ENCODE measurements at regions not wholly inside any gene's neighbourhood (a gene's known extent, or its start where the extent isn't known, plus 50 kb on each side); places are given as distances from the start of the nearest gene placed in this dataset.

GRCh38 chr9:106056328-106056727, 362.0 kb downstream of the TMEM38B start:
- CTCF ChIA-PET: no interaction called here
- no peak for TF ChIP-seq CTCF (IDR thresholded peaks at IDR 0.05; ENCODE audit: insufficient read depth, low read length, missing control alignments)
- POLR2A ChIA-PET: no interaction called here
- H3K4me3 ChIP-seq (ENCODE audit: low read depth, low read length): no peak overlapping the region
- no peak for DNase-seq (ENCODE audit: low read depth, low spot score)

- ChIA-PET CTCF (no interaction called here), POLR2A (no interaction called here)
- DNase-seq (ENCODE audit: low read depth, low spot score): no peak
- no peak overlapping the region for H3K4me3 ChIP-seq (ENCODE audit: low read depth, low read length)
- no peak for TF ChIP-seq CTCF (IDR thresholded peaks at IDR 0.05; ENCODE audit: insufficient read depth, low read length, missing control alignments)
Measured at GRCh38 chr9:106058460-106058859, 364.1 kb downstream of the TMEM38B start.

DNA sequence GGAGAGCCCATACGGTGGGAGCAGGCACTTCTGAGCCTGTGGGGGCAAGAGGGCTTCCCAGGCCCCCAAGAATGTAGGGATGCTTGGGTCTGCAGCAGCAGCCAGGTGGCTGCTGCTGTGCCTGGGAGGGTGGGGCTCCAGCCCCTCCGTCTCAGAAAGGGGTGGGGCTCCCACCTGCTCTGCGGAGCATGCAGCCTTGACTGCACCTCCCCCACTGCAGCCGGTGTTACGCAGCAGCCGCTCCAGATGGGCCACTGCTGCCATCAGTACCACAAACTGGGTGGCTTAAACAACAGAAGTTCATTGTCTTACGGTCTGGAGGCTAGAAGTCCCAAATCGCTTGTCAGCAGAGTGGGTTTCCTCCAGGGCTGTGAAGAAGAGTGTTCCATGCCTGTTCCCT, 365.5 kb downstream of the TMEM38B start:
- ChIA-PET POLR2A (no interaction called here), CTCF (no interaction called here)
- TF ChIP-seq CTCF (IDR thresholded peaks at IDR 0.05; ENCODE audit: insufficient read depth, low read length, missing control alignments): no peak

GRCh38 chr9:106060885-106061284, 366.5 kb downstream of the TMEM38B start:
- no peak for TF ChIP-seq CTCF (IDR thresholded peaks at IDR 0.05; ENCODE audit: insufficient read depth, low read length, missing control alignments)
- CTCF ChIA-PET: no interaction called here
- POLR2A ChIA-PET: no interaction called here
- no peak overlapping the region for H3K4me3 ChIP-seq (ENCODE audit: low read depth, low read length)
- DNase-seq (ENCODE audit: low read depth, low spot score): no peak

More for the DNA sequence above, 365.5 kb downstream of the TMEM38B start:
- DNase-seq (ENCODE audit: low read depth, low spot score): no peak
- no peak overlapping the region for H3K4me3 ChIP-seq (ENCODE audit: low read depth, low read length)

- H3K4me3 ChIP-seq (ENCODE audit: low read depth, low read length): no peak overlapping the region
- TF ChIP-seq CTCF (IDR thresholded peaks at IDR 0.05; ENCODE audit: insufficient read depth, low read length, missing control alignments): no peak
- DNase-seq (ENCODE audit: low read depth, low spot score): no peak
- POLR2A ChIA-PET: no interaction called here
- CTCF ChIA-PET: no interaction called here
Measured at GRCh38 chr9:106062250-106062649, 367.9 kb downstream of the TMEM38B start.

GRCh38 chr9:106065136-106065535, 370.8 kb downstream of the TMEM38B start:
- POLR2A ChIA-PET: no interaction called here
- DNase-seq (ENCODE audit: low read depth, low spot score): no peak

More at GRCh38 chr9:106065136-106065535, 370.8 kb downstream of the TMEM38B start:
- TF ChIP-seq CTCF (IDR thresholded peaks at IDR 0.05; ENCODE audit: insufficient read depth, low read length, missing control alignments): no peak
- CTCF ChIA-PET: no interaction called here
- no peak overlapping the region for H3K4me3 ChIP-seq (ENCODE audit: low read depth, low read length)
